PC-9 (cell line): ENCODE measurements at regions not wholly inside any gene's neighbourhood (a gene's known extent, or its start where the extent isn't known, plus 50 kb on each side); places are given as distances from the start of the nearest gene placed in this dataset.
"Not testable (repeated sequence)": the region's sequence is repeated elsewhere in the genome, so short reads cannot be mapped to it uniquely, and the experiment has no call there.

ENCODE experiments used
- BruUV-seq: library from RNA; stranded (reverse); fragments of 400-500 nt; replicated peaks from 2 replicates; lab custom pipeline; 2021; lab: Mats Ljungman, UMichigan
- CTCF ChIA-PET: fragments of 300-600 bp; sonication (Branson Sonifier 250); formaldehyde crosslinking; loops from one replicate; lab custom pipeline; 2022; ENCODE audit warnings: antibody characterized with exemption; lab: Charles Lee
- POLR2A ChIA-PET: fragments of 300-600 bp; sonication (Branson Sonifier 250); formaldehyde crosslinking; loops from one replicate; lab custom pipeline; 2022; ENCODE audit warnings: antibody characterized with exemption; ENCODE audit not compliant: unreplicated experiment; lab: Charles Lee
- DNase-seq, 2 experiments: peaks; one replicate each; pipeline versions ENCODE4 v3.0.0 to v3.0.0-alpha.2; 2015 to 2022; ENCODE audit warnings: mixed read lengths in 1 of 2
- H2AFZ ChIP-seq: fragments of 200-600 bp; sonication (generic); 2 replicates; pipeline ENCODE4 v1.8.1; 2017; ENCODE audit warnings: antibody characterized with exemption
- H3F3A ChIP-seq: fragments of 200-600 bp; sonication (generic); 2 replicates; pipeline ENCODE4 v1.8.1; 2017; ENCODE audit warnings: antibody characterized with exemption, mild to moderate bottlenecking, low read depth; ENCODE audit not compliant: insufficient read depth
- H3K27ac ChIP-seq: fragments of 200-600 bp; sonication (generic); 2 replicates; pipeline ENCODE4 v1.6.1; 2016; ENCODE audit warnings: mixed run types
- H3K27me3 ChIP-seq: fragments of 200-600 bp; sonication (generic); 2 replicates; pipeline ENCODE4 v1.6.1; 2016; ENCODE audit warnings: low read depth, mixed run types; ENCODE audit not compliant: insufficient read depth
- H3K36me3 ChIP-seq: fragments of 200-600 bp; sonication (generic); 2 replicates; pipeline ENCODE4 v1.6.1; 2016; ENCODE audit warnings: low read depth, mixed run types
- H3K4me1 ChIP-seq: fragments of 200-600 bp; sonication (generic); replicated peaks from 2 replicates; pipeline ENCODE4 v1.6.1; 2016; ENCODE audit warnings: mixed run types; ENCODE audit not compliant: insufficient read depth
- H3K4me2 ChIP-seq: fragments of 200-600 bp; sonication (generic); 2 replicates; pipeline ENCODE4 v1.6.1; 2017; ENCODE audit warnings: mixed run types
- H3K4me3 ChIP-seq: fragments of 200-600 bp; sonication (generic); 2 replicates; pipeline ENCODE4 v1.6.1; 2016; ENCODE audit warnings: mixed run types
- H3K79me2 ChIP-seq: fragments of 200-600 bp; sonication (generic); 2 replicates; pipeline ENCODE4 v1.6.1; 2017; ENCODE audit warnings: low read depth, mixed run types
- H3K9me2 ChIP-seq: fragments of 200-600 bp; sonication (generic); 2 replicates; pipeline ENCODE4 v1.8.1; 2017; ENCODE audit warnings: mild to moderate bottlenecking; ENCODE audit not compliant: insufficient read depth
- H3K9me3 ChIP-seq: fragments of 200-600 bp; sonication (generic); 2 replicates; pipeline ENCODE4 v1.8.1; 2016; ENCODE audit warnings: low read depth; ENCODE audit not compliant: insufficient read depth
- H4K20me1 ChIP-seq: fragments of 200-600 bp; sonication (generic); 2 replicates; pipeline ENCODE4 v1.8.1; 2017; ENCODE audit not compliant: insufficient read depth
- intact Hi-C: fragments of 100-400 bp; cut with micrococcal nuclease; formaldehyde crosslinking; loops from one replicate; pipeline ENCODE4 v1.10.0; 2022; ENCODE audit not compliant: unreplicated experiment

DNA sequence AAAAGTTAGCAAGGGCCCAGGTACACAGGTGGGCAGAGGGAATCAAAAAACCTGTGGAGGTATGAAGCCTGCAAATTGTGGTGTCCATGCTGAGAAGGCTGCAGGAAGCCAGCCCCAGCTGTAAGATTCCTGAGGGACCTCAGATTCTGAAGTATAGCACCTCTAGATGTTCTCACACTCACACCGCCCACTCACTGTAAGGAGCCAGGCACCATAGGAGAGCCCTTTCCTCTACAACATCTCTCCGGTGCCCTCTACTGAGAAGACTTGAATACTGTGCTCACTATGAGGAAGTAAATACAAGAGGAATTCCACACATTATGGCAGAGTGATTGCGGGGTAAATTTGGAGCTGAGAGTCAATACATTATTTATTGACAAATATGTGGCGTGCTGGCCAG is 68.9 kb upstream of the RUBCNL start:
- H3K79me2 ChIP-seq, POLR2A ChIA-PET, H3K4me2 ChIP-seq, intact Hi-C loops, H4K20me1 ChIP-seq, BruUV-seq, H3K27ac ChIP-seq, H3K27me3 ChIP-seq, DNase-seq, H3K9me2 ChIP-seq, H3K36me3 ChIP-seq, H3K4me1 ChIP-seq, H3K4me3 ChIP-seq, H3K9me3 ChIP-seq, H2AFZ ChIP-seq, CTCF ChIA-PET, H3F3A ChIP-seq: not testable (repeated sequence)

DNA sequence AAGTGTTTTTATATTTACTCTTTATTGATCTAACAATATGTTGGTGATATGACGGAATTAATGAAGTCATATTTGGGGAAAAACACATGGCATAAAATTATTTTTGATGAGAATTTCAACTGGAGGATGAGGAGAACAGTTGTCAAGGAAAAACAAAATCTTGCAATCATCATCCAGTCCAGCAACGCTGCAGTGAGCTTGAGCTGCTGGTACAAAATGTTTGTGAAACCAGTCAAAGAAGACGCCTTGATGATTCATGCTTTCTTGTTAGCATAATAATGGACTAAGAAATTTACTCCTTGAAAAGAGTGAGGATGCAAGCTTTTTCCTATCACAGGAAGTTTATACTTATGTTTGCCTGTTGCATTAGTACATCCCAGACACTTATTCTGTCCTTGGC is 64.1 kb upstream of the RUBCNL start:
- POLR2A ChIA-PET, H3K36me3 ChIP-seq, H3K27me3 ChIP-seq, H3K9me3 ChIP-seq, H4K20me1 ChIP-seq, H3F3A ChIP-seq, H2AFZ ChIP-seq, H3K79me2 ChIP-seq, CTCF ChIA-PET, BruUV-seq, H3K27ac ChIP-seq, H3K4me2 ChIP-seq, DNase-seq, H3K4me3 ChIP-seq, H3K4me1 ChIP-seq, H3K9me2 ChIP-seq, intact Hi-C loops: not testable (repeated sequence)

DNA sequence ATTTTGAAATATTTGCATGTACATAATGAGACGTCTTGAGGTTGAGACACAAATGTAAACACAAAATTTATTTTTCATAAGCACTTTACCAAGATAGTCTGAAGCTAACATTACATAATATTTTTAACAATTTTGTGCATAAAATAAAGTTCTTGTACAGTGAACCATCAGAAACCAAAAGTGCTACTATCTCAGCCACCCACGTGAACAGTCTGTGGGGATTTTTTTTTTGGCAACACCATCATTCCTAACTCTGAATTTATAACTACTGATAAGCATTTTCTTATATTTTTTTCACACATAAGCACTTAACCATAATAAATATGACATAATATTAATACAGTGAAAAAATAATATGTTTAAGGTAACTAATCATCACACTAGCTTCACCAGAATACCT is 62.9 kb upstream of the RUBCNL start:
- H3K27me3 ChIP-seq, intact Hi-C loops, H3K4me3 ChIP-seq, DNase-seq, H2AFZ ChIP-seq, H4K20me1 ChIP-seq, H3K4me1 ChIP-seq, H3K4me2 ChIP-seq, H3F3A ChIP-seq, H3K79me2 ChIP-seq, H3K9me2 ChIP-seq, H3K36me3 ChIP-seq, POLR2A ChIA-PET, CTCF ChIA-PET, H3K27ac ChIP-seq, H3K9me3 ChIP-seq, BruUV-seq: not testable (repeated sequence)

DNA sequence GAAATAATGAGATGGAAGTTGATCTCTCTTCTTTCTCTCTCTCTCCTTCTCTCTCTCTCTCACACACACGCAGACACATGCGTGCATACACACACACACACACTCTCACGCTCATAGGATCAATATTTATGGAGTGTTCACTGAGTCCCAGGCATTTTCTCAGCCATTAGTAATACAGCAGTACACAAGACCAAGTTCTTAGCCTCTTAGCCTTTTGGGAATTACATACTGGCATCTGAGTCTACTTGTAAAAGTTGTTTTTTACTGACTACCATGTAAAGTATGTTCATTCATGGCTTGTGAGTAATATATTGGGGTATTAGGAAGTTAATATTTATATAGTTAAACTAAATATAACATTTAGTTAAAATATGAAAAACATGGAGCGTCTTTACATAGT is 61.1 kb upstream of the RUBCNL start:
- H3K4me3 ChIP-seq, H3K9me3 ChIP-seq, CTCF ChIA-PET, H4K20me1 ChIP-seq, POLR2A ChIA-PET, H3K79me2 ChIP-seq, H3K27ac ChIP-seq, H3K4me2 ChIP-seq, BruUV-seq, H3F3A ChIP-seq, H2AFZ ChIP-seq, H3K27me3 ChIP-seq, H3K36me3 ChIP-seq, H3K9me2 ChIP-seq, intact Hi-C loops, H3K4me1 ChIP-seq, DNase-seq: not testable (repeated sequence)

DNA sequence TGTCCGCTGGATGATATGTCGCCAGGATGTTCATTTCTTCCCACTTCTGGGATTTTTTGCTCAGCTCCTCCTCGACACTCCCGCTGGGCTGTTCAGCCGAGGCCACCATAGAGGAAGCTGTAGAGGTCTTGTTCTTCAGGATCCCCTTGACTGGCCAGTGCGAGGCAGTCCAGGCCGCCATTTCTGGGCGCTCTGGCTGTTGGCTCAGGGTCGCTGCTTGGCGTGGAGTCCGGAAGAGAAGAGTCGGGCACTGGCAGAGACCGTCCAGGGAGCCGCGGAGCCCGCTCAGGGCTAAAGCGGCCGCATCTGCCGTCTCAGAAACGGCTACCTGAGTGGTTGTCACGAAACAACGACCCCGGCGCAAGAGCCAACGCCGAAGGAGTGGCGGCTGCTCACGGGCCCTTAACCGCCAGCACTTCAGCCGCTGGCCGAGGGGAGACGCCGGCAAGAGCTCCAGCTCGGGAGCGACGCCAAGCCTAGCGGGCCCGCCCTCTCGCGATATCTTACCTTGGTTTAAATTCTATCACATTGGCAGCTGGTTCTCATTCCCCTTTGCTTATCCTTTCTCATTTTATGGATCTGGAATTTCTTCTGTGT is 50.9 kb upstream of the RUBCNL start:
- H3K9me2 ChIP-seq, H3K4me1 ChIP-seq, DNase-seq, H3F3A ChIP-seq, H3K36me3 ChIP-seq, H3K4me3 ChIP-seq, H3K79me2 ChIP-seq, H3K27ac ChIP-seq, H3K4me2 ChIP-seq, intact Hi-C loops, CTCF ChIA-PET, BruUV-seq, POLR2A ChIA-PET, H3K27me3 ChIP-seq, H4K20me1 ChIP-seq, H2AFZ ChIP-seq, H3K9me3 ChIP-seq: not testable (repeated sequence)
